ENCODE measurements at regions not wholly inside any gene's neighbourhood (a gene's known extent, or its start where the extent isn't known, plus 50 kb on each side); places are given as distances from the start of the nearest gene placed in this dataset.

DNA sequence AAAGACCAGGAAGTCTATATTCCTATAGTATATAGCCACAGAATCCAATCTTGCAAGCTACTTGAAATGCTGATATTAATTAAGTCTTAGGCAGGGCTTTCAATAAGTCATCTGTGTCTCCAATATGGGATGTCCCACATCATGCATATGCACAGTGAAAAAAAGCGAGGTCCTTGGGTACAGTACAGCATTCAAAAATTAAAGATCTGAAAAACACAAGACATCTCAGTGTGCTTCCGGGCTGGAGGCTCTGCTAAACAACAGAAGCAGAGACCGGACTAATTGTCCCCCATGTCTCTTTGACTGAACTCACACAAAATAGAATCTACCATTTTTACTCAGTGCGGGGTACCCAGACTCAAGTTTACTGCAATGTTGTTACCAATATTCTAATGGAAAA is 156.0 kb downstream of the DAD1 start:
- in situ Hi-C loops (cut with HindIII; ENCODE audit: low sequenced_read_pairs): no loop called here
- TF ChIP-seq CTCF (IDR thresholded peaks at IDR 0.05; ENCODE audit: low read depth, low read length): no peak
- no peak overlapping the region for H3K4me3 ChIP-seq (ENCODE audit: low read depth, low read length)
- no peak for DNase-seq (ENCODE audit: low read depth, low spot score)

DNA sequence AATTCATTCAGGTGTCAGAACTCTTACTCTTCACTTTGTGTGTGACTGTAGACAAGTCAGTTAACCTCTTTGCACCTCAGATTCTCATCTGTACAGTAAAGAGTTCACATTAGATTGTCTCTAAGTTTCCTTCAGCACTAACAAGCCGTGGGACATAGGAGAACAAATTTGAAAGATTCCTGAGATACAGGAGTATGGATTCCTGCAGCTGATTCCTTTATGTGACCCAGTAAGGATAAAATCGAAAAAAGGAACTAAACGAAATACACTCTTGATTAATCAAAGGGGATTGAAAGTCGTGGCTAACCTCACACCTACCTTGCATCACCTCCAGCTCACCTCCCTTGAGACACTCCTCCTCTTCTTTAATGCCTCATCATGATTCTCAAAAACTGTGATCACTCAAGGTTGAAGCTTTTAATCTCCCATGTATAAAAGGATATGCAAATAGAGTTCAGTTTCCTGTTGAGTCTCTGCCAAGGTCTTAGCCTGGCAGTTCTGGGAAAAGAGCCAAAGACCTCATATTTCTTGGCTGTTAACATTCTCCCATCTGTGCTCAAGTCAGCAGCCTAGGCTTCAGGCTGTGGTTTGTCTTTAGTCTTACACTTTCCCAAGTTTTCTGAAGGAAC is 156.6 kb downstream of the DAD1 start:
- DNase-seq (ENCODE audit: low read depth, low spot score): peak; percentile 97
- in situ Hi-C loops (cut with HindIII; ENCODE audit: low sequenced_read_pairs): no loop called here
- H3K4me3 ChIP-seq (ENCODE audit: low read depth, low read length): no peak overlapping the region
- no peak for TF ChIP-seq CTCF (IDR thresholded peaks at IDR 0.05; ENCODE audit: low read depth, low read length)

- TF ChIP-seq CTCF (IDR thresholded peaks at IDR 0.05; ENCODE audit: low read depth, low read length): no peak
- no peak for DNase-seq (ENCODE audit: low read depth, low spot score)
- H3K4me3 ChIP-seq (ENCODE audit: low read depth, low read length): no peak overlapping the region
- in situ Hi-C loops (cut with HindIII; ENCODE audit: low sequenced_read_pairs): no loop called here
Measured at GRCh38 chr14:22429546-22430294, 159.3 kb downstream of the DAD1 start.

GRCh38 chr14:22428700-22429291 is 160.2 kb downstream of the DAD1 start:
- DNase-seq (ENCODE audit: low read depth, low spot score): no peak
- TF ChIP-seq CTCF (IDR thresholded peaks at IDR 0.05; ENCODE audit: low read depth, low read length): no peak
- no peak overlapping the region for H3K4me3 ChIP-seq (ENCODE audit: low read depth, low read length)
- in situ Hi-C loops (cut with HindIII; ENCODE audit: low sequenced_read_pairs): no loop called here

GRCh38 chr14:22427771-22428231 is 161.2 kb downstream of the DAD1 start:
- no peak overlapping the region for H3K4me3 ChIP-seq (ENCODE audit: low read depth, low read length)
- in situ Hi-C loops (cut with HindIII; ENCODE audit: low sequenced_read_pairs): no loop called here
- TF ChIP-seq CTCF (IDR thresholded peaks at IDR 0.05; ENCODE audit: low read depth, low read length): no peak
- peak; percentile 40 for DNase-seq (ENCODE audit: low read depth, low spot score)

DNA sequence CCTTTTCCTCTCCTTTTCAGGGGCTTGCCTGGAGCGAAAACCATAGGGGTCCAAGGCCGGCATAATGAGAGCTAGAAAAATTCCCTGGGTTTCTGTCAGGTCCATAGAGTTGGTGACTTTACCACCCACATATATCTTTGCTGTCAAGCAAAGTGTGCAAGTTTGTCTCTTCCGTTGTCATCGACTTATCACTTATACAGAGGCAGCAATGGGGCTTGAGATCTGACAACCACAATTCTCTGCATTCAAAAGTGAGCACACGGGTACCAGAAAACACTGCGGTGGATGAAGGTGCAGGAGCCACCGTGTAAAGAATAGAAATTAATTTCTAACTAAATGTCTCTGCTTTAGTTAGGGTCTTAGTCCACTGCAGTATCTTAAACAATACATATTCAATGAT is 162.3 kb downstream of the DAD1 start:
- in situ Hi-C loops (cut with HindIII; ENCODE audit: low sequenced_read_pairs): no loop called here
- no peak overlapping the region for H3K4me3 ChIP-seq (ENCODE audit: low read depth, low read length)
- no peak for DNase-seq (ENCODE audit: low read depth, low spot score)
- TF ChIP-seq CTCF (IDR thresholded peaks at IDR 0.05; ENCODE audit: low read depth, low read length): no peak

Data from astrocyte of the spinal cord (primary cell).